ENCODE measurements at regions not wholly inside any gene's neighbourhood (a gene's known extent, or its start where the extent isn't known, plus 50 kb on each side); places are given as distances from the start of the nearest gene placed in this dataset.

DNA sequence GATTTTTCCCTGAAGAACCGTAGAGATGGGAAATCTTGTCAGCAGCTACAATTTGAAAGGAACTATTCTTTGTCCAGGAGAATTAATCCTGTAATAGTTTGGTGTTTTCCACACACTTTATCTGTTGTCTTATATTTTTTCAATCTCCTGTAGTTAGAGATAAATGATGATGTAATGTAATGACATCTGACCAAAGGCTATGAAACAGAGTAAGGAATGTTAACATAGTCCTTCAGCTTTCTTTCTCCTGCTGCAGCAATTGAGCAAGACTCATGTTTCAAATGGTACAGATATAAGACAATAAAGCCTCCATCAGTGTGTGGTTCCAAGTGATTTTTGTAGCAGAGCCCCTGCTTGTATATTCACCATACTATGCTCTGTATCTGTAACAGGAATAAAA lies 1028.4 kb downstream of the SI start:
- H3K4me3 ChIP-seq (replicated peaks in 1 of 2; ENCODE audit: low read depth in 1 of 2, low read length in 2 of 2): no peak overlapping the region
- no peak overlapping the region for H3K4me2 ChIP-seq (ENCODE audit: low read length)
- no peak overlapping the region for H3K9ac ChIP-seq (ENCODE audit: low read length)
- TF ChIP-seq CEBPB (IDR thresholded peaks at IDR 0.05; ENCODE audit: low read depth) (no peak), CBX3 (IDR thresholded peaks at IDR 0.05; ENCODE audit: low read depth) (no peak), ZFX (IDR thresholded peaks at IDR 0.05) (no peak), EZH2 (IDR thresholded peaks at IDR 0.05) (no peak), JUND (IDR thresholded peaks at IDR 0.05) (no peak), EGR1 (IDR thresholded peaks at IDR 0.05; ENCODE audit: low read depth) (no peak), EZH2phosphoT487 (IDR thresholded peaks at IDR 0.05; ENCODE audit: borderline replicate concordance) (no peak), FOSL1 (IDR thresholded peaks at IDR 0.05; ENCODE audit: low read depth) (no peak), ELF1 (IDR thresholded peaks at IDR 0.05; ENCODE audit: borderline replicate concordance, low read depth) (no peak), POLR2AphosphoS5 (IDR thresholded peaks at IDR 0.05; ENCODE audit: low read depth, low read length) (no peak), SIN3A (IDR thresholded peaks at IDR 0.05; ENCODE audit: low read depth) (no peak), TCF7L2 (IDR thresholded peaks at IDR 0.05; ENCODE audit: borderline replicate concordance, extremely low read depth, insufficient read depth, insufficient read length) (no peak), POLR2A (IDR thresholded peaks at IDR 0.05; ENCODE audit: borderline replicate concordance, extremely low read depth, insufficient read depth, insufficient read length) (no peak), SRF (IDR thresholded peaks at IDR 0.05; ENCODE audit: low read depth) (no peak), SP1 (IDR thresholded peaks at IDR 0.05; ENCODE audit: low read depth) (no peak)
- TF ChIP-seq, protein P1, sequence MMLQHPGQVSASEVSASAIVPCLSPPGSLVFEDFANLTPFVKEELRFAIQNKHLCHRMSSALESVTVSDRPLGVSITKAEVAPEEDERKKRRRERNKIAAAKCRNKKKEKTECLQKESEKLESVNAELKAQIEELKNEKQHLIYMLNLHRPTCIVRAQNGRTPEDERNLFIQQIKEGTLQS (IDR thresholded peaks at IDR 0.05): no peak
- no TSS peak for BruUV-seq (replicated peaks)
- no peaks in the 10 kb centered on the region for H4K20me1 ChIP-seq (ENCODE audit: insufficient read depth)
- CTCF ChIA-PET: no interaction called here
- no peaks in the 10 kb centered on the region for H3K79me2 ChIP-seq (ENCODE audit: insufficient read depth, low read length)
- RAD21 ChIA-PET (ENCODE audit: low non-redundant PET in 1 of 2, low total read pairs in 2 of 2, uncharacterized antibody in 2 of 2, unreplicated experiment in 2 of 2): no interaction called here
- no peak overlapping the region for H3K27ac ChIP-seq (ENCODE audit: low read depth, low read length)
- intact Hi-C loops (cut with micrococcal nuclease): no loop called here
- H2AFZ ChIP-seq (ENCODE audit: low read depth, low read length, poor library complexity, severe bottlenecking): no peak overlapping the region
- H3K9me3 ChIP-seq (ENCODE audit: control insufficient read depth in 1 of 2, insufficient read depth in 1 of 2, low read depth in 1 of 2, low read length in 2 of 2): no peaks in the 10 kb centered on the region
- no peaks in the 10 kb centered on the region for H3K36me3 ChIP-seq (ENCODE audit: control insufficient read depth in 1 of 2, insufficient read depth in 2 of 2, low read length in 2 of 2)
- POLR2A ChIA-PET: no interaction called here
- H3K27me3 ChIP-seq (ENCODE audit: insufficient read depth, low read length): no peaks in the 10 kb centered on the region
- DNase-seq (ENCODE audit: low read depth, low spot score): no peak
- H3K9me2 ChIP-seq (ENCODE audit: insufficient read depth): no peaks in the 10 kb centered on the region
- no peak for ATAC-seq
- no peaks in the 10 kb centered on the region for H3K4me1 ChIP-seq (ENCODE audit: control insufficient read depth in 1 of 2, insufficient read depth in 2 of 2, low read length in 2 of 2)

DNA sequence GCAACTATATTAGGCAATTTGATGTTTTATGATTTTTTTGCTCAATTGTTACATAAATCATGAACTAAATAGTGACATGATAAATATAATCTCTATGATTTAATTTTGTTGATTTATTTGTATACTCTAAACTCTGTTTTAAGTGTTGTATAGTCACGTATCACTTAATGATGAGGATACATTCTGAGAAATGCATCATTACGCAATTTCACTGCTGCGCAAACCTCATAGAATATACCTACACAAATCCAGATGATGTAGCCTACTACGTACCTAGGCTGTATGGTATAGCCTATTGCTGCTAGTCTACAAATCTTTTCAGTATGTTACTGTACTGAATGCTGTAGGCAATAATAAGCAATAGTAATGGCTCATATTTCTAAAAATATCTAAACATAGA lies 1029.8 kb downstream of the SI start:
- Histone ChIP-seq H3K27me3 (ENCODE audit: insufficient read depth, low read length) (no peaks in the 10 kb centered on the region), H3K9me3 (ENCODE audit: control insufficient read depth in 1 of 2, insufficient read depth in 1 of 2, low read depth in 1 of 2, low read length in 2 of 2) (no peaks in the 10 kb centered on the region), H3K9me2 (ENCODE audit: insufficient read depth) (no peaks in the 10 kb centered on the region), H3K79me2 (ENCODE audit: insufficient read depth, low read length) (no peaks in the 10 kb centered on the region), H2AFZ (ENCODE audit: low read depth, low read length, poor library complexity, severe bottlenecking) (peak overlapping the region; percentile 22), H3K36me3 (ENCODE audit: control insufficient read depth in 1 of 2, insufficient read depth in 2 of 2, low read length in 2 of 2) (no peaks in the 10 kb centered on the region), H3K4me1 (ENCODE audit: control insufficient read depth in 1 of 2, insufficient read depth in 2 of 2, low read length in 2 of 2) (no peaks in the 10 kb centered on the region), H3K4me2 (ENCODE audit: low read length) (no peak overlapping the region), H3K9ac (ENCODE audit: low read length) (no peak overlapping the region), H4K20me1 (ENCODE audit: insufficient read depth) (no peaks in the 10 kb centered on the region), H3K4me3 (replicated peaks in 1 of 2; ENCODE audit: low read depth in 1 of 2, low read length in 2 of 2) (no peak overlapping the region), H3K27ac (ENCODE audit: low read depth, low read length) (no peak overlapping the region)
- ChIA-PET CTCF (no interaction called here), POLR2A (no interaction called here), RAD21 (ENCODE audit: low non-redundant PET in 1 of 2, low total read pairs in 2 of 2, uncharacterized antibody in 2 of 2, unreplicated experiment in 2 of 2) (no interaction called here)
- no TSS peak for BruUV-seq (replicated peaks)
- ATAC-seq (no peak), DNase-seq (ENCODE audit: low read depth, low spot score) (no peak)
- intact Hi-C loops (cut with micrococcal nuclease): no loop called here
- TF ChIP-seq SP1 (IDR thresholded peaks at IDR 0.05; ENCODE audit: low read depth) (no peak), FOSL1 (IDR thresholded peaks at IDR 0.05; ENCODE audit: low read depth) (no peak), ZFX (IDR thresholded peaks at IDR 0.05) (no peak), POLR2A (IDR thresholded peaks at IDR 0.05; ENCODE audit: borderline replicate concordance, extremely low read depth, insufficient read depth, insufficient read length) (no peak), EZH2phosphoT487 (IDR thresholded peaks at IDR 0.05; ENCODE audit: borderline replicate concordance) (no peak), CEBPB (IDR thresholded peaks at IDR 0.05; ENCODE audit: low read depth) (no peak), ELF1 (IDR thresholded peaks at IDR 0.05; ENCODE audit: borderline replicate concordance, low read depth) (no peak), SRF (IDR thresholded peaks at IDR 0.05; ENCODE audit: low read depth) (no peak), YY1 (IDR thresholded peaks at IDR 0.05; ENCODE audit: extremely low read depth, insufficient replicate concordance, low read depth, low read length) (no peak), JUND (IDR thresholded peaks at IDR 0.05) (no peak), ZNF274 (IDR thresholded peaks at IDR 0.05; ENCODE audit: low read depth, low read length) (no peak)
- TF ChIP-seq, protein P1 (IDR thresholded peaks at IDR 0.05): no peak
- TF ChIP-seq, protein P2, sequence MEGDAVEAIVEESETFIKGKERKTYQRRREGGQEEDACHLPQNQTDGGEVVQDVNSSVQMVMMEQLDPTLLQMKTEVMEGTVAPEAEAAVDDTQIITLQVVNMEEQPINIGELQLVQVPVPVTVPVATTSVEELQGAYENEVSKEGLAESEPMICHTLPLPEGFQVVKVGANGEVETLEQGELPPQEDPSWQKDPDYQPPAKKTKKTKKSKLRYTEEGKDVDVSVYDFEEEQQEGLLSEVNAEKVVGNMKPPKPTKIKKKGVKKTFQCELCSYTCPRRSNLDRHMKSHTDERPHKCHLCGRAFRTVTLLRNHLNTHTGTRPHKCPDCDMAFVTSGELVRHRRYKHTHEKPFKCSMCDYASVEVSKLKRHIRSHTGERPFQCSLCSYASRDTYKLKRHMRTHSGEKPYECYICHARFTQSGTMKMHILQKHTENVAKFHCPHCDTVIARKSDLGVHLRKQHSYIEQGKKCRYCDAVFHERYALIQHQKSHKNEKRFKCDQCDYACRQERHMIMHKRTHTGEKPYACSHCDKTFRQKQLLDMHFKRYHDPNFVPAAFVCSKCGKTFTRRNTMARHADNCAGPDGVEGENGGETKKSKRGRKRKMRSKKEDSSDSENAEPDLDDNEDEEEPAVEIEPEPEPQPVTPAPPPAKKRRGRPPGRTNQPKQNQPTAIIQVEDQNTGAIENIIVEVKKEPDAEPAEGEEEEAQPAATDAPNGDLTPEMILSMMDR (IDR thresholded peaks at IDR 0.05 in 2 of 3, conservative IDR thresholded peaks at IDR 0.05 in 1 of 3; ENCODE audit: borderline replicate concordance in 1 of 3, insufficient read depth in 1 of 3, low read depth in 2 of 3, low read length in 2 of 3): no peak
- TF ChIP-seq, protein P3, sequence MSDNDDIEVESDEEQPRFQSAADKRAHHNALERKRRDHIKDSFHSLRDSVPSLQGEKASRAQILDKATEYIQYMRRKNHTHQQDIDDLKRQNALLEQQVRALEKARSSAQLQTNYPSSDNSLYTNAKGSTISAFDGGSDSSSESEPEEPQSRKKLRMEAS (IDR thresholded peaks at IDR 0.05): no peak

Measured in HCT116 (cell line).